H54 (cell line): ENCODE measurements at regions not wholly inside any gene's neighbourhood (a gene's known extent, or its start where the extent isn't known, plus 50 kb on each side); places are given as distances from the start of the nearest gene placed in this dataset.

ENCODE experiments used
- DNase-seq: peaks from one replicate; pipeline ENCODE4 v3.0.0; 2011; ENCODE audit warnings: low spot score, mixed read lengths; ENCODE audit not compliant: insufficient read length
- FAIRE-seq: peaks from 3 replicates; lab custom pipeline; 2011; peaks lifted over from hg19 to GRCh38; lab: Jason Lieb, UNC
- POLR2A ChIP-seq: IDR thresholded peaks from 2 replicates; pipeline ENCODE4 v1.6.1; 2011; ENCODE audit warnings: low read depth, mild to moderate bottlenecking, low read length

DNA sequence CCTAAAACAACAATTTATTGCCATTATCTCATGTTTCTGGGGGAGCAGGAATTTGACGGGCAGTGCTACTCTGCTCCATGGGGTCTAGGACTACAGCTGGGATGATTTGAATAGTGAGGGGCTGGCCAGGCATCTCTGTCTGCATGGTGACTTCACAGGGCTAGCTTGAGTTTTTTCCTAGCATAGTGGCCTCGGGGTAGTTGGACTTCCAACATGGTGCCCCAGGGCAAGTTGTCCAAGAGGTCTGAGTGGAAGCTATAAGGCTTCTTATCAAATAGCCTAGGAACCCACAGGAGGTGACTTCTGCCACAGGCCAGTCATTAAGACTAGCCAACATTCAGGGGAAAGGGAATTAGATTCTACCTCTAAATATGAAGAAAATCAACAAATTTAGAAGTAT lies 92.0 kb upstream of the WLS start:
- no peak for TF ChIP-seq POLR2A
- DNase-seq, result no peak
- no peak for FAIRE-seq

GRCh38 chr1:68322837-68323687 lies 90.7 kb upstream of the WLS start:
- DNase-seq (peak; percentile 21), FAIRE-seq (peak; percentile 50)
- no peak for TF ChIP-seq POLR2A

- no peak for TF ChIP-seq POLR2A
- no peak for DNase-seq
- no peak for FAIRE-seq
Measured at GRCh38 chr1:68322096-68322495, 89.8 kb upstream of the WLS start.

GRCh38 chr1:68321084-68321685 lies 88.9 kb upstream of the WLS start:
- no peak for TF ChIP-seq POLR2A
- DNase-seq (no peak), FAIRE-seq (no peak)

- DNase-seq, result no peak
- TF ChIP-seq POLR2A, result no peak
- no peak for FAIRE-seq
Measured at GRCh38 chr1:68320349-68320748, 88.0 kb upstream of the WLS start.

- TF ChIP-seq POLR2A, result no peak
- FAIRE-seq (no peak), DNase-seq (no peak)
Measured at GRCh38 chr1:68319907-68320306, 87.6 kb upstream of the WLS start.

GRCh38 chr1:68317543-68317942 lies 85.2 kb upstream of the WLS start:
- DNase-seq (no peak), FAIRE-seq (no peak)
- TF ChIP-seq POLR2A, result no peak

- no peak for FAIRE-seq
- no peak for DNase-seq
- TF ChIP-seq POLR2A, result no peak
Measured at GRCh38 chr1:68314151-68314780, 81.9 kb upstream of the WLS start.

DNA sequence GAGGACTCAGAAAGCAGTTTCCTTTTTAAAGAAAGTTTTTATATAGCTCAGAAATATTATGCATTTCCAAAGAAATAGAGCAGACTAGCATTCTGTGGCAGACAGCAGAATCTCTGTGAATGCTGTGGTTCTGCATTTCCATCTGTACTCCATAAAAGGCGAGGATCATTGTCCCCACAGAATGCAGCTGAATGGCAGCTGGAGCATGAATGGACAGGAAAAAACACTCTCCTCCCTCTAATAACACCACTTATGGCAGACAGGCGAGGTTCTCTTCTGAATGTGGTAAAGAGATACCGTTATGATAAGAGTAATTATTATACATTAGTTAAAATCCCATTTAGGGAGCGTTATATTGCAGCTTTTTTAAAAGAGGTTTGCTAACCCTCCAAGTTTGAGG lies 81.4 kb upstream of the WLS start:
- no peak for FAIRE-seq
- no peak for TF ChIP-seq POLR2A
- DNase-seq, result no peak

DNA sequence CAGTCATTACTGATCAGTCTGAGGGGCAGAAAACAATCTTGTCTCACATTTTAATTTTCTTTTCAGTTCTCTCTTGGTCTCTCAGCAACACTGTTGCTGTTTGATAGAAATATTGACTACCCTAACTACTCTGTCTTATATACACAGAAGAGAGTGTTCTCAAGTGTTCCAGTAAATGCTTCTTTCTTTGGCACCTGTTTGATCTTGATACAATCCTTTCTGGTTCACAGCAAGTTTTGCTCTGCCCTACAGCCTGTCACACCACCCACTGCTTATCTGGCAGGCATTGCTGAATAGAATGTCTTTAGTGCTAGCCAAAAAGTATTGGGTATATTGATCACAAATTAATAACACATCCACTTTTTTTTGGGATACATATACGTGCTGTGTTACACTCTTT lies 75.7 kb upstream of the WLS start:
- no peak for DNase-seq
- FAIRE-seq, result no peak

DNA sequence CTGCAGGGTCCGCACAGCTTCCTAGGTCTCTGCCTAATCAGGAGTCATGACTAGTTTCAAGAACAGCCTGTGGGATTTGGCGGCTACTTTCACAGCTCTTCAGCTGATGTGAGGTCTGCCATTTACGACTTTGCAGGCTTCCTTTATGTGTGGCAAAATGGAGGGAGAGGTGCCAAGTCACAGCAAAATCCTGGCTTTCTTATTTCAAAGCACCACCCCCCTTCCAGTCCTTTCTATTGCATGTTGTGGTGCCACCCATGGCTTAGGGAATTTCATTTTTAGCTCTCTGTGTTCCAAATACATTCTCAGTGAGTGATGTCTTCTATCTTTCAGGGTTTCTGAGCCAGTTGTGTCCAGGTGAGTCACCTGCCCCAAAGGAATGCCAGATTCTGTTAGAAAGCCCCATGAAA lies 75.1 kb upstream of the WLS start:
- DNase-seq, result no peak
- FAIRE-seq, result no peak
- TF ChIP-seq POLR2A, result no peak

More for the DNA sequence above, 75.7 kb upstream of the WLS start:
- no peak for TF ChIP-seq POLR2A

DNA sequence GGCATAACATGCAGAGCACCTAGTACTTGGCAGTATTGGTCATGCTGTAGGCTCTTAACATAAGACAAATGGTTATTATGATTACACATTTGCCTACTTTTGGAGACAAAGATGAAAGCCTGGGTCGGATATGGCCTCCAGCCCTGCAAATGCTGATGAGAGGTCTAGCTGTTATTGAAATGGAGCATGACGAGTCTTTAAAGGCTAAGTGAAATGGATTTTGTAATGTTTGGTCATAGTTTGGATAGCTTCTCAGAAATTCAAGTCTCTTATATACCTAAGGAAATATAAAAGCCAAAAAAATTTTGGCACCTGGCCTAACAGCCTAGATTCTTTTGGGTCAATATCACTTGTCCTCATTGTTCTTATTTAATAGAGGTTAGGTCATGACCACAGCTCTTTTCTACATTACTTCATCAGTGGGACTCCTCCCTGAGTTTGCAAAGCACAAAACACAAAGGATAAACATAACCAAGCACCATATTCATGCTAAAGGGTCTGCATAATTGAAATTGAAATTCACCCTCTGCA lies 69.2 kb upstream of the WLS start:
- FAIRE-seq, result no peak
- TF ChIP-seq POLR2A, result no peak
- no peak for DNase-seq

DNA sequence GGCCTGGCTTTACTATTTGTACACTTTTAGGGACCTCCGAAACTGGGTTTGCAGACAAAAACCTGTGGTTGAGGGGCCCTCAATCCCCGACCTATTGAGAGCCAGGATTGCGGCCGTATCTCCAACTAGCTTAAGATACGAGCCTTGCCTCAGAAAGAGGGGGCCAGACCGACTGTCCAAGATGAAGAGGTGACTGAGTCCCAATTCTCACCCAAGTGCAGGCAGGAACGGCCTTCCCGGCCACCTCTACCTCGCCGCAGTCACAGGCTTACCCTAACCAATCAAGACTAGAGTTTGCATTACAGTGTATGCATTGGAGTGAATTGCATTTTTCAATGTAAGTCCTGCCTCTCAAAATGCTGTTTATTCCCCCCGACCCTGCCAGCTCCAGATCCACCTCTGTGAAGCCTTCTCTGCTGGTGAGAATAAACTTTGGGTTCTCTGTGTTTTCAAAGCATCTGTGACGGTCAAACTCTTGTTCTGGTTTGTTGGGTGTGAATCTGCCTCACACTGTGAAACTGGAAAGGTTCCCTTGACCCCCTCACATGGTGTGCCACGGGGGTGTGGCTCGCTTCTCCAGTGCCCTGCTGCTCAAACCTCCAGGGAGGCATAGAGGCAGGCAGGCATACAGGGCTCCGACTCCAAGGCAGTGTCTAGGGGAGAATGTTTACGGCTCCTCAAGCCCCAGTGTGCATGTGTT lies 62.2 kb upstream of the WLS start:
- FAIRE-seq (no peak), DNase-seq (no peak)
- TF ChIP-seq POLR2A, result no peak
